OCI-LY3 (cell line): ENCODE measurements at regions not wholly inside any gene's neighbourhood (a gene's known extent, or its start where the extent isn't known, plus 50 kb on each side); places are given as distances from the start of the nearest gene placed in this dataset.

ENCODE experiments used
- H2AFZ ChIP-seq: fragments of 200-600, 300-600 bp; shearing (Covaris generic); 2 replicates; pipeline ENCODE4 v1.6.0; 2014; ENCODE audit warnings: antibody characterized with exemption, low read depth, low read length
- H3K27ac ChIP-seq: fragments of 200-600, 300-600 bp; sonication (generic); 2 replicates; pipeline ENCODE4 v1.5.1; 2014; ENCODE audit warnings: mild to moderate bottlenecking, low read length, moderate library complexity, mixed read lengths
- H3K27me3 ChIP-seq: fragments of 200-600, 300-600 bp; sonication (generic); 2 replicates; pipeline ENCODE4 v1.6.1; 2014; ENCODE audit warnings: low read depth, low read length, mixed read lengths
- H3K36me3 ChIP-seq: fragments of 200-600, 300-600 bp; sonication (generic); replicated peaks from 2 replicates; pipeline ENCODE3; 2014; ENCODE audit warnings: low read depth, low read length, mixed read lengths
- H3K4me1 ChIP-seq: fragments of 300-600, 200-600 bp; sonication (generic); 2 replicates; pipeline ENCODE4 v1.6.1; 2014; ENCODE audit warnings: low read length, mixed read lengths
- H3K4me2 ChIP-seq: fragments of 200-600, 300-600 bp; sonication (generic); 2 replicates; pipeline ENCODE4 v1.6.1; 2014; ENCODE audit warnings: low read length, mixed read lengths
- H3K4me3 ChIP-seq: fragments of 300-600, 200-600 bp; sonication (generic); 2 replicates; pipeline ENCODE4 v1.5.1; 2014; ENCODE audit warnings: antibody characterized with exemption, mild to moderate bottlenecking, low read length, moderate library complexity
- H3K79me2 ChIP-seq: fragments of 300-600, 200-600 bp; shearing (Covaris generic); 2 replicates; pipeline ENCODE4 v1.6.1; 2014; ENCODE audit warnings: mild to moderate bottlenecking, low read length, mixed read lengths
- H3K9ac ChIP-seq: fragments of 300-600, 200-600 bp; shearing (Covaris generic); 2 replicates; pipeline ENCODE4 v1.6.0; 2014; ENCODE audit warnings: mild to moderate bottlenecking, low read length, moderate library complexity
- H3K9me3 ChIP-seq: fragments of 200-600, 300-600 bp; shearing (Covaris generic); 2 replicates; pipeline ENCODE4 v1.6.1; 2014; ENCODE audit warnings: low read length, mixed read lengths; ENCODE audit not compliant: insufficient read depth
- H4K20me1 ChIP-seq: fragments of 200-600, 300-600 bp; sonication (generic); 2 replicates; pipeline ENCODE4 v1.6.1; 2016; ENCODE audit warnings: low read length, mixed read lengths; ENCODE audit not compliant: insufficient read depth
- EZH2phosphoT487 ChIP-seq: fragments of 200-600 bp; shearing (Covaris generic); IDR thresholded peaks from 2 replicates; pipeline ENCODE4 v1.6.1; 2018; ENCODE audit warnings: antibody characterized with exemption, mixed run types, low read depth
- TF ChIP-seq, protein P1 (sequence below): fragments of 200-600, 300-600 bp; sonication (generic); IDR thresholded peaks from 2 replicates; pipeline ENCODE4 v1.5.1; 2014; ENCODE audit warnings: antibody characterized with exemption, low read length, low read depth

DNA sequence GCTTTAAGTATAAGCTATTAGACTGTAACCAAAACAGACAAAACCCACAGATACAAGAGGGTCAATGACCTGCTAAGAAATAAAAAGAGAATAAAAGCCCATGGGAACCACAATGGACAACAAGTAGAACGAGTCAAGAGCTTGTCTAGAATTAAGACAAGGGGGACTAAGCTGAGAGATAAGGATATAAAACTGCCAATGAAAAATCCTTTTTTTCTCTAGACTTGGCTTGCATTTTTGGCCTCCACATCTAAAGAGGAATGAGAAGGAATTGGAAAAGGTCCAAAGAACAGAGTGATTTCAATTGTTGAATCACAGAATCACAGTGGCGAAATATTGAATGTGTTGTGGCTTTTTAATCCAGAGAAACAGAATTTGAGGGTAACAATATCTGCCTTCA lies 135.7 kb downstream of the QDPR start:
- H3K27ac ChIP-seq: no peak overlapping the region
- no peak overlapping the region for H3K4me3 ChIP-seq
- H3K9me3 ChIP-seq: no peaks in the 10 kb centered on the region
- TF ChIP-seq, protein P1, sequence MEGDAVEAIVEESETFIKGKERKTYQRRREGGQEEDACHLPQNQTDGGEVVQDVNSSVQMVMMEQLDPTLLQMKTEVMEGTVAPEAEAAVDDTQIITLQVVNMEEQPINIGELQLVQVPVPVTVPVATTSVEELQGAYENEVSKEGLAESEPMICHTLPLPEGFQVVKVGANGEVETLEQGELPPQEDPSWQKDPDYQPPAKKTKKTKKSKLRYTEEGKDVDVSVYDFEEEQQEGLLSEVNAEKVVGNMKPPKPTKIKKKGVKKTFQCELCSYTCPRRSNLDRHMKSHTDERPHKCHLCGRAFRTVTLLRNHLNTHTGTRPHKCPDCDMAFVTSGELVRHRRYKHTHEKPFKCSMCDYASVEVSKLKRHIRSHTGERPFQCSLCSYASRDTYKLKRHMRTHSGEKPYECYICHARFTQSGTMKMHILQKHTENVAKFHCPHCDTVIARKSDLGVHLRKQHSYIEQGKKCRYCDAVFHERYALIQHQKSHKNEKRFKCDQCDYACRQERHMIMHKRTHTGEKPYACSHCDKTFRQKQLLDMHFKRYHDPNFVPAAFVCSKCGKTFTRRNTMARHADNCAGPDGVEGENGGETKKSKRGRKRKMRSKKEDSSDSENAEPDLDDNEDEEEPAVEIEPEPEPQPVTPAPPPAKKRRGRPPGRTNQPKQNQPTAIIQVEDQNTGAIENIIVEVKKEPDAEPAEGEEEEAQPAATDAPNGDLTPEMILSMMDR: no peak
- no peak for TF ChIP-seq EZH2phosphoT487
- no peak overlapping the region for H2AFZ ChIP-seq
- no peaks in the 10 kb centered on the region for H3K36me3 ChIP-seq
- no peaks in the 10 kb centered on the region for H3K4me1 ChIP-seq
- H4K20me1 ChIP-seq: no peaks in the 10 kb centered on the region
- H3K4me2 ChIP-seq: no peak overlapping the region
- no peaks in the 10 kb centered on the region for H3K79me2 ChIP-seq
- no peaks in the 10 kb centered on the region for H3K27me3 ChIP-seq
- H3K9ac ChIP-seq: no peak overlapping the region

DNA sequence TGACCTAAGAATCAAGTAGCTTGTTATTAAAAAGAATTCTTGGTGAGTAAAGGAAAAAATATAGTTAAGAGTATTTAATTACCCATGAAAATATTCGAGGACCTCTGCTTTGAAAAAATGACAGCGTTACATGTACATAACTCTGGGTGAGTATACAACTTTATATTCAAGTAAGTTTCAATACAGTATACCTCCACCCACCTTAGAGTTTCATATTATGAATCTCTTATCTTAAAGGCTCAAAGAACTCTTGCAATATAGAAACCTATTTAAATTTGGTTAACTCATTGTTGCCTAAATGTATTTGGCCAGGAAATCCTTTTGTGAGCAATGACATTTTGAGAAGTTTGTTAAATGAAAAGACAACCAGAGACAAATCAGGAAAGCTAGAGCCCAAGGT lies 138.2 kb downstream of the QDPR start:
- no peaks in the 10 kb centered on the region for H3K9me3 ChIP-seq
- no peak overlapping the region for H3K4me2 ChIP-seq
- no peaks in the 10 kb centered on the region for H3K79me2 ChIP-seq
- no peaks in the 10 kb centered on the region for H3K36me3 ChIP-seq
- no peak overlapping the region for H3K27ac ChIP-seq
- no peak overlapping the region for H2AFZ ChIP-seq
- no peak overlapping the region for H3K9ac ChIP-seq
- H3K27me3 ChIP-seq: no peaks in the 10 kb centered on the region
- no peak for TF ChIP-seq EZH2phosphoT487
- TF ChIP-seq, protein P1: no peak
- H3K4me1 ChIP-seq: no peaks in the 10 kb centered on the region
- no peak overlapping the region for H3K4me3 ChIP-seq
- no peaks in the 10 kb centered on the region for H4K20me1 ChIP-seq

DNA sequence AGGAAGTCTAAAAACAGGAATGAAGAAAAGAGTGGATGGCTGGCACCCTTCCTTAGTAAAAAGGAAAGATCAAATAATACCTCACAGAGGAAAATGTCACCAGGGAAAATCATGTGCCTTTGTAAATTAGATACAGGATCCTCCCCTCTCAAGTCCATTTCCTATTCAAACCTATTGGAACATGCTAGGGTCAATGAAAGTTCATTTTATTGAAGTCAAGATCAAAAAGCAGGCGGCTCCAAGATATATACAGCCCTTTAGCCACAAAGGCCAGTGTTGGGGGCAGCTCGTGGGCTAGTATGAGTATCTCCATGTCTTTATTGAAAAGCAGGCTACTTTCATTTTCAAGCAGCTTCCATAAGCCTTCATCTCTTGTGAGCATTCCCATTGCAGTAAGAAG lies 141.1 kb downstream of the QDPR start:
- no peak overlapping the region for H3K4me3 ChIP-seq
- H3K27me3 ChIP-seq: no peaks in the 10 kb centered on the region
- H3K9ac ChIP-seq: no peak overlapping the region
- no peaks in the 10 kb centered on the region for H3K36me3 ChIP-seq
- no peaks in the 10 kb centered on the region for H3K79me2 ChIP-seq
- no peaks in the 10 kb centered on the region for H3K9me3 ChIP-seq
- no peak overlapping the region for H3K4me2 ChIP-seq
- no peak for TF ChIP-seq EZH2phosphoT487
- TF ChIP-seq, protein P1: no peak
- no peaks in the 10 kb centered on the region for H3K4me1 ChIP-seq
- H2AFZ ChIP-seq: no peak overlapping the region
- H4K20me1 ChIP-seq: no peaks in the 10 kb centered on the region
- no peak overlapping the region for H3K27ac ChIP-seq

DNA sequence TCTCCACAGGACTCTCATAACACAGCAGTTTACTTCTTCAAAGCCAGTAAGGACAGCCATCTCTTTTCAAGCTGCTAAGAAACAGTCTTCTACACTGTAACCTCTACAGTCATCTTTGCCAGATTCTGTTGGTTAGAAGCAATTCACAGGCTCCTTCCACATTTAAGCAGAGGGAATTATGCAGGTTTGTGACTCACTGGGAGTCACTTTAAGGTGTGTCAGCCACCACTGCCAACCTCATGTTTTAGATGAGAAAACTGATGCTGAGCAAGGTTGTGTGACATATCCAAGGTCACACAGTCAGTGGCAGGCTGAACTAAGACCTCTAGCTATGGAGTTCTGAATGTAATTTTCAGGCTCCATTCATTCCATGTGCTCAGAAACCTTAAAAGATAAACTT lies 143.5 kb downstream of the QDPR start:
- H3K4me2 ChIP-seq: no peak overlapping the region
- no peak overlapping the region for H2AFZ ChIP-seq
- TF ChIP-seq, protein P1: no peak
- TF ChIP-seq EZH2phosphoT487: no peak
- H3K27me3 ChIP-seq: no peaks in the 10 kb centered on the region; the same call in 1 of the 2 replicates
- no peaks in the 10 kb centered on the region for H3K9me3 ChIP-seq
- no peaks in the 10 kb centered on the region for H3K36me3 ChIP-seq
- H3K4me3 ChIP-seq: no peak overlapping the region
- no peaks in the 10 kb centered on the region for H4K20me1 ChIP-seq
- no peak overlapping the region for H3K9ac ChIP-seq
- H3K79me2 ChIP-seq: no peaks in the 10 kb centered on the region
- H3K4me1 ChIP-seq: no peaks in the 10 kb centered on the region
- no peak overlapping the region for H3K27ac ChIP-seq
